HPDE6-E6E7 (cell line): ENCODE measurements at regions not wholly inside any gene's neighbourhood (a gene's known extent, or its start where the extent isn't known, plus 50 kb on each side); places are given as distances from the start of the nearest gene placed in this dataset.
A peak's percentile ranks its signal among the peaks of the same experiment; 100 is the strongest.

ENCODE experiments used
- DNase-seq: peaks from one replicate; pipeline ENCODE4 v3.0.0; 2011; ENCODE audit warnings: missing footprints; ENCODE audit errors: extremely low spot score

- DNase-seq, result no peak
Measured at GRCh38 chr5:74059706-74060105, 433.7 kb downstream of the ARHGEF28 start.

GRCh38 chr5:74056789-74057164, 430.8 kb downstream of the ARHGEF28 start:
- DNase-seq, result peak; percentile 28

DNA sequence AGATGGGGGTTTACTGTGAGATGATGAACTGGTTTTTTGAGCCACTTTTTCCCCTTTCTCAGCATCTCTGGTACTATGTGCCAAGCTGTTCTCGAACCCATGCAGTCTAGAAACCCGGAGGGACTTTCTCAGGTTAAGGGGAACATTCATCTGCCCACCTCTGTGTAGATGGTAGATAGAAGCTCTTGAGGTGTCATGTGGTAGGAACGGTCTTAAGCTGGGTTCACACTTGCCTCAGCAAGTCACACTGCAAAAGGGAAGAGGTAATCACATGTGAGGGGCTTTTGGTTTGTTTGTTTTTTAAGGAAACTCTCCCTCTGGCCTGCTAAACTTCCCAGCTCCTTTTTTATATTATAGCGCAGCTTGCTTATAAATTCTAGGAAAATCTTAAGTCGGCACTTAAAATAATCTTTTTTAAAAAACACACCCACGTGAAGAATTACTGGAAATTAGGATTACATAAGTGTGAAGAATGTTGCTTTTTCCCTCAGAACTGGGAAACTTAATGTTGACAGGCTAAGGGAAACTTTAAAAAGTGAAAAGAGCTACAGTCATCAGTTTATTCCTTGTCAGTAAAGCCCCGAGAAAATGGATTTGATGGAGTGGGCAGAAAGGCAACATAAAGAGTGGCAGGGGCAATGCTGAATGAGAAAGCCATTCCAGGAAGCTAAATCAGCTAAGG, 430.3 kb downstream of the ARHGEF28 start:
- DNase-seq, result no peak

GRCh38 chr5:74055486-74056106, 429.6 kb downstream of the ARHGEF28 start:
- DNase-seq, result no peak

DNA sequence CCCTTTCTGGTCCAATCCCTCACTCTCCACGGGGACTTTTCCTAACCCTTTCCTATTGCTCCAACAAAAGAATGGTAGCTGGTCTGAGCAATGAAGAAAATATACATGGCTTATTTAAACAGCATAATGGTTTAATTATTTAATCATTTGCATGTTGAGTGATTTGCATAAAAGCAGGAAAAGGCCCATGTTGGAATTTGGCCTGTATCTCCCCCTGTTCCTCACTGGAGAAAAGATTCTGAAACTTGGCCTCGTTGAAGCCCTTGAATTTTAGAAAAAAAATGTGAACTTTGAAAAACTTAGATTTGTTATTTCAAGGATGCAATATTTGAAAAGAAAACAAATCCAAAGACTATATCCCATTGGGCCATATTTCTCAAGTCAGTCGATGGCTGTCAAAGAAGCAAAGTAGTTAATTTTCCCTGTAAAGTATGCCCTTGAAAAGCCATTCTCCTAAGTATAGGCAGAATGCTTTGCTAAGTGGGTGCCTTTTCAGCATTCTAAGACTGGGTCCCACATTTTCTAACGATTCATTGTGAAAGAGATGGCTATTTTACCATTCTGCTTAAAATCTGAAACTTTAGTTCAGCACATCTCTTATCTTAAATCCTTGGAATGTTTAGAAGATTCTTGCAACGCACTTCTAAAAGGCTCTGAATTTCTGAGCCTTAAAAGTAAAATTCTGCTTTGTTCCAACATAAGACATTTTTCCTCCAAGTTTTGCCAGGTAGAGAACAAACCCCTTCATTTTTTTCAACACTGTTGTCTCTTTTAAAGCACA, 428.8 kb downstream of the ARHGEF28 start:
- DNase-seq, result no peak

GRCh38 chr5:74054139-74054538, 428.1 kb downstream of the ARHGEF28 start:
- no peak for DNase-seq

DNA sequence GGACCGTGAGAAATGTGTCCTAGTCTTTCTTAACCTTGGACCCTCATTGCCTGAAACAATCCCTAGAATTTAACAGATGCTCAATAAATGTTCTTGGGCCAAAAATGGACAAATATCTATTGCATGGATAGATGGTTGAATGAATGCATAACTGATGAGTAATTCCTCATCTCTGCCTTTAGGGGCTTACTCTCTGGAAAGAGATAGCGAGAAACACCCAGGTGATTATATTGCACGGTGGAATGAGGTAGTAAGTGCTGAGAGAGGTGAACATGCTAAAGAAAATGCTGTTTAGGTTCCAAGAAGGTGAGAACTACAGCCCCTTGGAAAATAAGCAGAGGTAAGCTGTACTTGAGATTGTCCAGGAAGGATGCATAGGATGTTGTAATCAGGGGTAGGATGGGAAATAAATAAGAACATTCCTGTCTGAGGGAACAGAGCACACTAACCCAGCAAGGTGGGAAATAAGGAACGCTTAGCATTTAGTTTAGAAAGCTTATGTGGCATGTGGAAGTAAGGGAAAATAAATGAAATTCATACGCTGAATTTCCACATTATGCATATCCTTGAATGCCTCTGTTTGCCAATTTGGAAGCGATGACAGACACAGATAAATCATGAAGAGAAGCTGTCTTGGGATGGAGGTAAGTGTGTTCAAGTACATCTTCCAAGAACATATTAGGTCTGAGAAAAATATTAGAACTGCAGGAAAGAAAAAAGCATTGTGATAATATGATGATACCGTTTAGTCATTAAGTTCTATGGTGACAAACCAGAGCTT, 426.6 kb downstream of the ARHGEF28 start:
- DNase-seq, result no peak

GRCh38 chr5:74051076-74051475, 425.1 kb downstream of the ARHGEF28 start:
- no peak for DNase-seq

DNA sequence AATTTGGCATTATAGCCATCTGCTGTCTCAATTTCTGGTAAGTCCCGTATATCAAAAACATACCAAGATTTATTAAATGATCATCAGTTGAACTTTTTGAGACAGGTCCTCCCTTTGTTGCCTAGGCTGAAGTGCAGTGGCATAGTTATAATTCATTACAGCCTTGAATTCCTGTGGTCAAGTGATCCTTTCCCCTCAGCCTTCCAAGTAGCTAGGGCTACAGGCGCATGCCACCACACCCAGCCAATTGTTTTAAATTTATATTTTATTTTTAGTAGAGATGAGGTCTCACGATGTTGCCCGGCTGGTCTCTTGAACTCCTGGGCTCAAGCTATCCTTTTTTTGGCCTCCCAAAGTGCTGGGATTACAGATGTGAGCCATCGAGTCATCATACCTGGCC, 418.9 kb downstream of the ARHGEF28 start:
- no peak for DNase-seq

GRCh38 chr5:74042959-74043358, 417.0 kb downstream of the ARHGEF28 start:
- no peak for DNase-seq

- DNase-seq, result no peak
Measured at GRCh38 chr5:74042559-74042958, 416.6 kb downstream of the ARHGEF28 start.

GRCh38 chr5:74041913-74042312, 415.9 kb downstream of the ARHGEF28 start:
- no peak for DNase-seq

DNA sequence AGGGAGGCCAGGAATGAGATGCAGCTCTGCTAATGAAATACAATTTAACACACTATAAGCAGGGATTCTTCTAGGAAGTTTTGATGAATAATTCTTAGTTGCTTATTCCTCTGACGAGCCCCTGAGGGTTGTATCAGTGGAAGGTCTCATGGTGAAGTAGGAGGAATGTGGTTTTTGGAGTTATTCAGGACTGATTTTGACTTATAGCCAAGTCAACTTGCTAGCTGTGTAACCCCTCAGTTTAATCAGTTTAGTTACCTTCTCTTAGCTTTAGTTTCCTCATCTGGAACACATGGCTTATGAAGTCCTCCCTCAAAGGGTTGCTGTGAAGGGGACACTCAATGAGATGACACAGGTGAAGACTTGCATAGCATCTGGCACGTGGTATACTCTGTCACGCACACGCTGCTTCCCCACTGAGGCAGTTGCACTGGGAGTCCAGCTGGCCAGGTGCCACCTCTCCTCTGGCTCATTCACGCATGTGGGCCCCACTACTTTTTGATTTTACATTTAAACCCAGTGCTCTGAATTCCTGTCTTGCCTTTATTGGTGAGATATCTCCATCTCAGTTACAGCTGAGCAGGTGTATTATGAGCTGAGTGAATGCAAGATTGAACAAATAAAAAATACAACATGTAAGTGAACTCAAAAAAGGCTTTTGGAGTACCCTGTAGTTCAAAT, 415.0 kb downstream of the ARHGEF28 start:
- no peak for DNase-seq

GRCh38 chr5:74040065-74040551, 414.1 kb downstream of the ARHGEF28 start:
- DNase-seq, result no peak

DNA sequence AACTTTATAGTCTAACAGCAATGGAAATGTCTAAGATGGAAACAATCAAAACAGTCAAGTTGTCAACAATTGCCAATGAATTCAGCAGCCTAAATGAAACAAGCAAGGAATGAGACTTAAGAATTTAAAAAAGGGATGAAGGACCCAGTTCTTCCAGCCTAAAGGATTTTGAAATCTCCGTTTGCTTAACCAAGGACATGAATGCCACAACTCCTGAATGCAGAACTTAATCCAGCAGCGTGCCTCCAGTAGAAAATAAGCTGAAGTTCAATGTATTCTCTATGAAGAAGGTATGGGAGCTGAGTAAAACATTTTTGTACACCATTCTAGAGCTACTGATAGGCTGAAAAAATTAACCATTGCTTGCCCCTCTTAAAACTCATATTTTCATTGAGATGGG, 411.3 kb downstream of the ARHGEF28 start:
- DNase-seq, result no peak

DNA sequence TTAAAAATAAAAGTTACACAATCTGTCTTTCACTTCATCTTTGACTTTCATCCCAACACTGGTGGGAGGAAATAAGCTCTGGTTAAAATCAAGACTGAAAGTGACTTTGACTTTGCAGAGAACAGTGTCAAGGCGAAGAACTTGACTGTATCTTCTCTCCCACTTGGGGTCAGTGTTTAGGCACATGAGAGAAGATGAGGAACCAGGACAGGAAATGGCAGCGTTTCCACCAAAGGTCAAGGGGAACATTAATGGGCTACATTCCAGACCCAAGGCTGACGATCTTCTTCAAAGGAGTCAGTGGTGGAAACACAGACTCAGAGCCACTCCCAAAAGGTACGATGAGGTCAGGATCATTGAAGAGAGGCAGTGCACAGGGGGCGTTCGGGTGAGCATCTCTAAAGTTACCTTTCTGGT, 409.5 kb downstream of the ARHGEF28 start:
- no peak for DNase-seq

DNA sequence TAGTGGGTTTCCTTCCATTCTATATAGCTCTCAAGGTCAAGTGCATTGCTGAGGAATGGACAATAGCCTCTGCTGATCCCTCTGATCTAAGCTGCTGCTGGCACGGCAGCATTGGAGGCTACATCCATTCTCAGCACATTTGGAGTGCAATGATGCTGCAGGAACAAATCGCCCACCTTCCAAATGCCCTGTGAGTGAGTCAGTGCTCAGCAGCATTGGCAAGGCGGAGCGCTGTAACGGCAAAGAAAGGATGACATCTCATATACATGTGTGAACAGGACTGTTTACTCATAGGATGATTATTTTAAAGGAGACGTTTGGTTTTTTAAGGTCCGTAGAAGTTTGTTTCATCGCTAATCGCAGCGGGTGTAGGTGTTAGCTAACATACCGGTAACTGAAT, 408.7 kb downstream of the ARHGEF28 start:
- peak; percentile 88 for DNase-seq

DNA sequence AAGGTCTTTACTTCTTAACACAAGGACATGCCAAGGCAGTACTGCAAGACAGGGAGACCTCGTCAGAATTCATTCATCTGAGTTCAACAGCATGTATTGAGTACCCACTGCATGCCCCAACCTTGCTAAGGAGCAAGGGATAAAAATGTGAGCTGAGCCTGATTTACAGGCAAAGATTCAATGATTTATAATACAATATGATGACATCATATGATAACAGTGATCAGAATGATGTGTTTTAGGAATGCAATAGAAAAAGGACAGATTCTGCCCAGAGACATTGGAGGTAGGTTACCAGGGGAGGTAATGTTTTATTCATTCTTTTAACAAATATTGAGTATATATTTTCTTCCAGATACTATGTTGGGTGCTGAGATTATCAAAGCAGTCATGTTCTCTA, 406.6 kb downstream of the ARHGEF28 start:
- no peak for DNase-seq

DNA sequence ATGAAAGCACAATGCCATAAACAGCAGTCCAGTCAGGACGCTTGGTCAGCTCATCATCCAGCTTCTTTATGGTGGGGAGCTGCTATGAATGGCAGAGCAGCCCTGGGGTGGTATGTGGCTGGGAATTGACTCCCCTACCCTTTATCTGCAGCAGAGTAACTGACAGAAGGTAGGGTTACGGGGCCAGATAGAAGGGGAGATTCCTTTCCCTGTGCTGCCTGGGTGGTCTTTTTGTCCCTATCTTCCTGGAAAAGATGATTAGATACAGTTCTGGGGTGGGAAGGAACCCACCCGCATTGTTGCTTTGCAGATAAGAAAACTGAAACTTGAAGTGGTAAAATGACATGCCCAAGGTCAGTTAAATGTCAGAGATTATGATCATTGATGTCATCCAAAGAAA, 405.5 kb downstream of the ARHGEF28 start:
- DNase-seq, result no peak

DNA sequence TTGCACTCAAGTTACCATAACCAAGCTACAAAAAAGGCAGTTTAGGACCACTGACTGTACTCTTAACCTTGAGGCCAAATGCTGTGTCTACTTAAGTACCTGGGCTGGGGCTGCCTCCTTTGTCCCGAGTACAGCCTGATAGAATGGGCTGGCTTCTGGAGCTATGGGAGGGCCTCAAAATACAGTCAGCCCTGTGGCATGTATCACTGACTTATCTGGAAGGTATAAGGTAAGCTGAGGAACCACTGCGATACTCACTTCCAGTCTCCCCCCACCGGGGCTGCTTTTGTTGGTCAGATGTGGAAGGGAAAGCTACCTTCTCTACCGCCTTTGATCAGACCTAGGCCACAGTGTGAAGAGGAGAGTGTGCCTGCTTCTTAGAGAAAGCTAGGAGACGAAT, 404.8 kb downstream of the ARHGEF28 start:
- no peak for DNase-seq

DNA sequence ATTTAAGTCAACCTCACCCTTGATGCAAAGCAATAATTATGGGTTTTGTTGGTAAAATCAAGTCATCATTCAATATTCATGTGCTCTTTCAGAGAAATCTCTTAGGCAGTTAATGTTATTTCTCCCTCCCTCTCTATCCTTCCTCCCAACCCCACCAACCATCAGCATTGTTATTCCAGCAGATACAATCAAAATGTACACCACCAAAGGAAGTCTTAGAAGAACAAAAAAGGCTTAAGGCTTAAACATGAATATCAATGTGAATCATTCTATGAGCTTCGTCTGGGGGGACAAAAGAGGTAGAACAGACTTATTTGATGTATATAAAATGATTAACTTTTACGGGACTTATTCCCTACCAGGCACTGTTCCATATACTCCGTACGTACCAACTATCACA, 404.4 kb downstream of the ARHGEF28 start:
- DNase-seq, result no peak
